Renal pelvis (tissue), 1 donor: ENCODE measurements at regions not wholly inside any gene's neighbourhood (a gene's known extent, or its start where the extent isn't known, plus 50 kb on each side); places are given as distances from the start of the nearest gene placed in this dataset.

Source experiments
- DNase-seq: peaks from one replicate; pipeline ENCODE4 v3.0.0-alpha.2; 2013

DNA sequence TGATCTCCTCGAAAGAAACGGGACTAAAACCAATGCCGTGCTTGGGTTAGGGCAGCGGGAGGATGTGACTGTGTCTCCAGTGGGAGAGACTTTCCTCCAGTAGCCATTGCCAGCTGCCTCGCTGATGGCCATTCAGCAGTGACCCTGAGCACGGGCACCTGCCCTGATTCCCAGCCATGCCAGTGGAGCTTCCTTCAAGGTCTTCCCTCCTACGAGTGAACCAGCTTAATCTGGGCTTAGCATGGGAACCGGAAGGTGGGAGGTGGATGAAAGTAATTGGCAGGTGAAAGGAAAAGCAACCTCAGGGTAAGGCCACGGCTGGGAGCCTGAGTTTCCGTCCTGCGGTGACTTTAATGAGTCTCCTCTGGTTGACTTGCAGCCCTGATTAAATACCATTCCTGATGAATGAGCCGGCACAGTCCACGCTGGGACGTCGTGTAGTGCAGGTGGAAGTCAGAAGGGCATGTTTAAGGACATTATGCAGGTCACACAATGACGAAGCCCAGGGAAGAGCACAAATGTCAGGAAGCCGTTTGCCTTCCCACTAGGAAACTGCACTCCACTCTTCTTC lies 813.5 kb downstream of the QKI start:
- no peak for DNase-seq

DNA sequence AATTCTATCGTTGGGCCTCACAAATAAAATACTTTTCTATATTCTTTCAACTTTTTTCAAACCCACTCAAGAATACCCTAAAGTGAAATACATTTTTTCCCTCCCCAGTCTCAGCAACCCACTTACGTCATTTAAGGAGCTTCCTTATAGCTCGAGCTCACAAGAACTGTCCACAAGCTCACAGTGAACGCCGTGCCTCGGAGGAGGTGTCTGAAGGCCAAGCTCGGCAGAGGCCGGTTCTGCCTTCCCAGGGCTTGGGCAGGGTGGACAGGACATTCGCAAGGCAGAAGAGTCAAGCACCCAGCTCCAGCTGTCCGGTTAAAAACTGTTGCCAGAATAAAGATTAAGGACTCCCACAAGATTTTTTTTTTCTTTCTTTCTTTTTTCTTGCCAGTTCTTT lies 802.3 kb downstream of the QKI start:
- no peak for DNase-seq

DNA sequence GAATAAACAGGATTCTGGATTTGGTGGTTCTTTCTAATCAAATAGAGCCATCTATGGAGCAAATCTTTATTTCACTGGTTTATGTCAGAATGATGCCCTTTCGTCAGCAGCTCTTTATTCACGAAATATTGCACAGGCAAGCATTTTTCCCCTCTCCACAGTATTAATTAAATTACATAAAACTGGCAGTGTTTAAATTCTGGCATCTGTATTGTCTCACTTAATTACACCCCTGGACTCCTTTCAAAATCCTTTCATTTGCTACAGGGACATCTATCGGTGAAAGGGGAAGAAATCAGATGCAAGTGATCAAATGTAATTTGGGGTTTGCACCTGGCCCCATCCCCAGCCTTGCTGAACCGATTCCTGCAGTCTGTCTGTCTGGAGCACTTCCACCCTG lies 801.9 kb downstream of the QKI start:
- no peak for DNase-seq

DNA sequence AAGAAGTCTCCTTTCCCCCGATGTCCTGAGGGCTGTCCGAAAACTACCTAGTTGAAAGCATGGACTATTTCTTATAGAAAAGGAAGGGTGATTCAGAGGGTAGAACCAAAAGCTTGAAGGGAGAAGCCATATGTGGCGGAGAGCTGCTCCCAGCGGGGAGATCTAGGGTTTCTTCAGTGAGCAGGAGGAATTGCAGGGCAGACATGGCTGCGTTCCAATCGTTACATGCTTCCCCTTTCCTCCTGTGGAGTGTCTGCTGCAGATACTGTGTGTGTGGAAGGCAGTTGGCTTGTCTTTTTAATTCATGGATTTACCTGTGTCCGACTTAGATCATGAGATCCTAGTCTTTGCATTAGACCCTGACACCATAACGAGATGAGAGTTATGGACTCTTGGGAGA lies 799.5 kb downstream of the QKI start:
- DNase-seq = no peak

DNA sequence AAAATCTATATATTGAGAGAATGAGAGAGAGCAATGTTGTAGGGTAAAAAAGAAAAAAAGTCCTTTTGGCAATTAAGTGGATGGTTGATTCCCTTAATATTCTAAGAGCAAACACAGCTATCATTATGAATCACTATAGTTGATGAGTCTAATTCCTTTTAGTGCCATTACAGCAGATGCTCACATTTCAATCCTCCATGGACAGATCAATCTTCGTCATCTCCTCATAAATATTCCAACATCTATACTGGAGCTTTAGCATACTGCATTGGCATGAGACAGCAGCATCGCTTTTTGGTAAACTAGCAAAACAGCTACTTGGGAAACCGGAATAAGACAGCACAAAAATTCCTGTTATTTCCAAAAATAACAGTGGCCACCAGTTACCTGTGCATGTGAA lies 796.7 kb downstream of the QKI start:
- no peak for DNase-seq

DNA sequence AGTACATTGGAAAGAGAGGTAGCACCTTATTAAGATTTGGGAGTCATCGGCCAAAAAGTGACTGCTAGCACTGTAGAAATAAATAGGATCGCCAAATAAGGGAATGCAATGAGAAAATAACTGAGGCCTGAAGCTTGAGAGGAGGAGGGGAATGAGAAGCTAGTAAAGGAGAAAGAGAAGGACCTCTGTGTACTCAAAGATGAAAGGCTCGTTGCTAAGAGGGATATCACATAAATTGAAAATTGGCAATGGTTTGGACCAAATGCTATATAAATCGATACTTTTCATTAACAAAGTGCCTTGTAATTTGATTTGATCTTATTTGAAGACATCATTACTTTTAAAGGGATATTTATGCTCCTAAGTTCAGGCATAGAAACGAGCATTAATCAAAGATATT lies 796.3 kb downstream of the QKI start:
- DNase-seq = no peak

DNA sequence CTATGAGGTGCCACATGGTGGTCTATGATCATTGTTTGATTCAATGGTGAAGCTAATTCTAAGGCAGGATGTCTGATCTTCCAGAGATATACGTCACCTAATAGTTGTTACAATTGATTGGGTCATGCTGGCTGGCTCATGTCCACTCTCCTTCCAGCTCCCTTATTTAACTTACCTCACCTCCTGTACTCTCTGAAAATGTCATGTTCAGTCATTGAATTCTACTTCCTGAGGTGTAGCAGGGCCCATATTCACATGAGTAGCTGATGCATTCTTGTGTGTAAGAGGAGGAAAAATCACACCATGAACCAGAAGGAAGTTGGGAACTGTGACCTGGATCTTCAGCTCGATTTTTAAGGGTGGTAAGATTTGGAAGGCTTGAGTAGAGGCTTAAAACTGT lies 795.8 kb downstream of the QKI start:
- no peak for DNase-seq

DNA sequence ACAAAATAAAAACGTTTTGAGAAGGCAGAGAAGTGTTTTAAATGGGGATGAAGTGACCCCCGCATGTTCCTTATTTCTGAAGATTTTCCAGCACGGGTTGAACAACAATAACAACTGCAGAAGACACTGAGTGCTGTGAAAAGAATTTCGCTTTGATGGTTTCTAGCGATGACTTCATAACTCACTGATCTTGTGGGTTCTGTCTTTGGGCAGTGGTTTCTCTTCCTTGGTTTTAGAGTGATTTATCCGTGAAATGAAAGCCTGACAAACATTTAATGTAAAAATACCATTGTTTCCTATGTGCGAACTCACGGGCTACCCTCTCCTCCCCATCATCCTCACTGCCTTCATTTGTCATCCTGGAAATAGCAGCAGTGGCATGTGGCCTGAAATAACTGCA lies 793.9 kb downstream of the QKI start:
- no peak for DNase-seq

DNA sequence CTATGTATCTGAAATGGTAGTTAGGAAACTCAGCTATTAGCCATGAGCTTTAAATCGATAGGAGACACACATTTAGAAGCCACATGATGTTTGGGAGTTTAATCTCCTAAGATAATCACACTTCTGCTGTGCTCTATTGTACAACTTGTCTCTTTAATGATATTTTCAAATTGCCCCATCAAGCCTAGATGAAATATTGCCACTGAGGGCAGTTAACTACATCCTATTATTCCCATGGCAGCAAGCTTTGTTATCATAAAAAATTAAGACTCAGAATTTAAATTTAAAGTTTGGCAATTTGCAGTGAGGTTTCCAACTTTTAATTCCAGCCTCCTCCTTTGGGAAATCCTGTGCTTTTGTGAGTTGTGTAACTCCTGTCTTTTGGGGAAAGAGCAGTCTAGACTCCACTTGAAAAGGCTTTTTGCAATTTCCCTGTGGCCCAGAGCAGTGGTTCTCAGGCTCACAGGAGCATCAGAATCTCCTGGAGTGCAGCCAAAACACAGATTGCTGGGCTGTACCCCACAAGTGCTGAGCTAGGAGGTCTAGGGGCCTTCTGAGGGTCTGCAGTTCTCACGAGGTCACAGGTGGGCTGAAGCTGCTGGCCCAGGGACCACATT lies 792.4 kb downstream of the QKI start:
- no peak for DNase-seq

DNA sequence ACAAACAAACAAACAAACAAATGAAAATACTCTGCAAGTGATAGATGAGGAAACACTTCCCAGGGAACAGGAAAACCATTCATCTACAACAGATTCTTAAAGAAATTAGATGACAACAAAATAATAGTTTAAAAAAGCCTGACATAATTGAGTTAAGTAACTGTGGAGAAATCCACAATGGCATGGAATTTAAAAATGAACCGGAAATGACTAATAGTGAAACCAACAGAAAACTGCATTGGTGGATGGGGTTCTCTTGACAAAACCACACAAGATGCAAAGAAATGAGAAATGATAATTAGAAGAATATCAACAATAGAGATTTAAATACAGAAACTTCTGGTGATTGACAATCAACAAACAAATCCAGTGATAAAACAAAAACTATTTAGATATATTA lies 785.6 kb downstream of the QKI start:
- DNase-seq = no peak

DNA sequence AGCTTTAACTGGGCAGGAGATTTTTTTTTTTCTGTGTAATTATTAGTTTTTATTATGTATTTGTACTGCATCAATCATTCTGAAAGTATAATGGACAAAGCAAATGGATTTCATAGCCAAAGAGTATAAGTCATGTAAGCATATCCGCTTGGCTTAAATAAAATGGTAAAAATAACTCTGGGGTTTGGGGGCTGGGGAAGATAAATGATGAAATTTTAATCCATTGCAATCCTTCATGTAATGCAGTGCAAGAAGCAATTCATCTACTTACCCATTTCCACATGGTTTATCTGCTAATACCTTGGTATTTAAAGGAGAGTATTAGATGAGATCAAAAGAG lies 781.4 kb downstream of the QKI start:
- no peak for DNase-seq

DNA sequence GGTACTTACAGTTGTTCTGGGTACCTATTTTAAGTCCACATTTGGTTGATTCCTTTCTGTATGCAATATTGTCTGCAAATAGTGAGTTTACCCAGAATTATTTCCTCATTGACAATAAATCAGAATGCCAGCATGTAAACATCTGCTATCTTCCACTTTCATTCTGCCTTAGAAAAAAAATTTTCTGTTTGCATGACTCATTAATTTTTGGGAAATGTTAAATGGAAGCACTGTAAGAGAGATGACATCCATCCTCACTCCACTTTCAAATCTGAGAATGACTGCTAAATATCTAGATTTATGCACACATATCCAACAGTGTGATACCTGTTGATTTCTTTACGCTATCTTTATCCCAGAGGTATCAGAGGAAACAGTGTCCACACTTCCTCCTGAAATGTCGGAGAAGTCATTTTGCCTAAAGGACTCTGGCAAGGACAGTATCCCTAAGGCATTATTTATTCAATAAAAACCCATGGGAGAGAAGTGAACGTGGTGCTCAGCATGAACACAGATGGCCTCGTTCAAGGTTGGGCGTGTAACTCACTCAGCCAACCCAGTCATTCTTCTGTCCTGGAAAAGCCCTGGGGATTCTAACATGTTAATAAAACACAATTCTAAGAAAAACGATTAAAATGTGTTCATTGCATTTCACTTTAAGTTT lies 780.9 kb downstream of the QKI start:
- DNase-seq = no peak

DNA sequence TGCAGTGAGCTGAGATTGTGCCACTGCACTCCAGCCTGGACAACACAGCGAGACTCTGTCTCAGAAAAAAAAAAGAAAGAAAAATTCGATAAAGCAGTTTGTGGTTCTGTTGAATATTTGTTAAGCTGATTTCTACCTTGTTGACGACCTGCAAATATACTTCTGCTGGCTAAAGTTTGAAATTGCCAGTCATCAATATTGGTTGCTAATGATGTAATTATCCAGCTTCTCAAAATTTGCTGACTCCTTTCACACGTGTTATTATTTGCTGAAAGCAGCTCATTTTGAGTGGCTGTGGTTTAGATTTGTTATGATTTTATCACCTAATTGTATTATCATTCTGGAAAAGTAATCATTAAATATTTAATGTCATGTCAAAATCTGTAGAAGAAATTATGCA lies 774.3 kb downstream of the QKI start:
- no peak for DNase-seq

DNA sequence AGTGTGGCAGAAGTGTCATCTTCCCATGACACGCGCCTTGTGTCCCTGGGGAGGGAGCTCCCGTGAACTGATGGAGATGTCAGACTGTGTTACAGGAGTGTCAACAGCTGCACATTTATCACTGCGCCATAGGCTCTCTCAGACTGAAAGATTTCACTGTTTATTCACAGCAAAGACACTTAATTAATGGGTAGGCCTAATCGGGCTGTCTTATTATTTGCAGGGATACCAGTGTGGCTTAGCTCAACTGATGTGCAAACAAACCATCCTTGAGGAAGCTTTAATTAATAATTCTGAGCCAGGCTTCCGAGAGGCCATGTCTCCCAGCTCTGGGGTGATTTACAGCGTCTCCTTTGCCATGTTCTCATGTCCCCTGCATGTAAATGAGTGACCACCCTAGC lies 771.0 kb downstream of the QKI start:
- DNase-seq = peak; percentile 9

DNA sequence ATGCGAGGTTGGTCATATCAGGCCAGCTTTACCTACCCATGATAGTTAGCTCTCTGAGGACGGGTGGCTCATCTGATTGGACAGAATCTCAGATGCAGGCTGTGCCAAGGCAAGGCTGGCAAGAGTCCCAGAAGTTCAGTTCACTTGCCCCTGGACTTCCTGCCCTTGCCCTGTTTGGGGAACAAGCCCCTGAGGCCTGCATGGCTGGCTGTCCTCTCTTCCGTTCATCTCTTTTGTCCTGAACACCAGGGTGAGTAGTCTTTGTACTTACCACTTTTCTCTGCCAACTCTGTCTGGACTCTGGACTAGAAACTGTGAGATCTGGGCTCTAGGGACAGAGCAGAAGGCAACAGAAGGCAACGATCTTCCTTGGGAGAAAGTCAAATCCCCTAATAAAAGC lies 769.9 kb downstream of the QKI start:
- DNase-seq = no peak

DNA sequence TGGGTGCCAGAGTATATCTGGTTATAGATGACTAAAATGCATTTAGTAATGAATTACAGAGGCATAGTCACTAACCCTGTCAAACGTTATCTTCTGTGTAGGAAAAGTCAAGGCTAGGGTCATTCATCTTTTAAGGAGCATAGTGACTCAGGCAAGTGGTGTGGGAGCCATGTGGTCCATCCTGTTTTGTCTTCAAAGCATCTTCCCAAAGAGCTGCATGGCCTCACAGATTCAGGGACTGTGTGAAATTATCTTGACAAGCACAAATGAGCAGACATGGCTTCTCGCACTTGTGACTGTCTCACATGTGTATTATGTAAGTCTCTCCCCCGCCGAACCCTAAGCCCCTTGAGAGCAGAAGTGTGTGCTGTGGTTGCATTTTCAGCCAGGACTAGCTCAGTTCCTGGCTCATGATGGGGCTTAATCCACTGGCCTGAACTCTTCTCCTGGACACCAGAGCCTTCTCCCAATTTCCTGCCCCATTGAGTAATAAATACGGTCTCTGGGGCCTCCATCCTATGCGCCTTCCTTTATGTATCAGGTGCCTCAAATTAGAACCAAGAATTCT lies 769.1 kb downstream of the QKI start:
- no peak for DNase-seq

DNA sequence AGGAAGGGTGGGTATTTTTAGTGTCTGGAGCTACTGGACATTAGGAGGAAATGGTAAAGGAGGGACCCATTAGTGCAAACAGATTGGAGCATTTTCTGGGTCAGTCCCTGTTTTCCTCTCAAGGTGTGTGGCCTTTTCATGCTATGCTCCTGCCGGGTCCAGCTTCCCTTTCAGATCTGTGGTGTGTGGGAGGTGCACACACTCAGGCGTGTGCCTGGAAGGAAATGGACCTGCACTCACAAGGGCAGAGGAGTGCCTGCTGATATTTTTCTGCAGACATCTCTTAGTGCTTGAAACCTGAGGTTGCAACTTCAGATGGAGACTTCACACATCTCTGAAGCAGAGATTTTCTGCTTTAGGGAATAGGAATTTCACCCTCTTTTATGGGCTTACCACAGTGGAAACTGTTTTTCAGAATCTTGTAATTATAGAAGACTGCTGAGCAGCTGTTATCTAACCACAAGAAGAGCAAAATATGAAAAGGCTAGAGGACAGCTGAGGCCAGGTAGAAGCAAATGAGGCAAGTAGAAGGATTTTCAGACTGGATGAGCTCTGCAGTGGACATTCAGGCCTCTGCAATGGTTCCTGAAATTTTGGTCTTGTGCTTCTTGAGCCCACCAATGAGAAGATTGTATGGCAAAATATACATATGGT lies 764.3 kb downstream of the QKI start:
- peak; percentile 26 for DNase-seq

DNA sequence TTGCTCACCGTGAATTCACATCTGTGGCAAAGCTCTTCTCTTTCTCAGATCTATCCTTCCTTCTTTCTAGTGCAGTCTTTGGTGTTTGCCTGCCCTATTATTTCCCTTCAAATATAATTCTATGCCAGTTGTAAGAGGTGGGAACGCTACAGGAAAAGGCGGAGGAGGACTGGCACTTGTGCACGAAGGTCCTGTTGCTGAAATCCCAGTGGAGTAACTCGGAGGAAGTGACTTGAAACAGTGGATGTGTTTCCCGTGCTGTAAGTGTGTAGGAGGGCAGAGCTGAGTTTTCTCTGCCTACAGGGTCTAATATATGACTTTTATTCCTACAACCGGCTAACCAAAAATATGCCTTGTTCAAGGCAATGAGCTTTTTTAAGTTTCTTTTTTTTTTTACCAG lies 754.8 kb downstream of the QKI start:
- no peak for DNase-seq

DNA sequence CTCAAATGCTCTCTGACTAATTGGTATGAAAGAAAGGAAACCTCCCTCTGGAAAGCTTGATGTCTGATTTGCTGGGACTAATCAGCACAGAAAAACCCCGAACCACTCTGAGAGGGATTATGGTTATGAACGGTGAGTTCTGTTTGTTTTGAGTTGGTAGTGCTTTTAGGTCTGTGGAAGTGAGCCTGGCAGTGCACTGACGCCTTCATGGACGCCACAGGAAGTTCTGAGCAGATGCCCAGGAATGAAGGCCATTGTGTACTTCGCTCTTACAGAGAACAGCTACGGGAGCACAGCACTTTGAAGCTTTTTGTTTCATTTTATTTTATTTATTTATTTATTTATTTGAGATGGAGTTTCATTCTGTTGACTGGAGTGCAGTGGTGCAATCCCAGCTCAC lies 754.1 kb downstream of the QKI start:
- no peak for DNase-seq

DNA sequence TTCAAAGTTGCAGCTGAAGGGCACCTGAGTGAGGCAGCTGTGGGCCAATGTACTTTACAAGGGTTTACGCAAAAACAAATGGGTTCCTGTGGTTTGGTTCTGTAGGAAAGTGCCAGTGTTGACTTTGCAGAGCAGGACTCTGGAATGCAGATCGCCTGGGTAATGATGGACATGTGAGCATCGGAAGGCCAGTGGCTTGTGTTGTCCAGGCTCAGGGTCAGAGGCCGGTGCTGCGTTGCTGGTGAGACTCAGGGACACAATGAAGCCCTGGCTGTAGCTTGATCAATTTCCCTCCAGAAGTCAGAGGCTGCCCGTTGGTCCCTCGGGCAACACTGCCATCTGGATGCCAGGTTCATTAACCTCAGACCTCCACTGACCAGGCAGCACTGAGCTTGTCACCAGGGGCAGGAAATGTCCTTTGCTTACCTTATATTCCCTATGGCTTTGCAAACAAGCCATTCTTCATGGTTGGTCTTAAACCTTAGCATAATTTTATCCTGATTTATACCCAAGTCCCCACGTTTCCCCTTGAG lies 753.4 kb downstream of the QKI start:
- no peak for DNase-seq

DNA sequence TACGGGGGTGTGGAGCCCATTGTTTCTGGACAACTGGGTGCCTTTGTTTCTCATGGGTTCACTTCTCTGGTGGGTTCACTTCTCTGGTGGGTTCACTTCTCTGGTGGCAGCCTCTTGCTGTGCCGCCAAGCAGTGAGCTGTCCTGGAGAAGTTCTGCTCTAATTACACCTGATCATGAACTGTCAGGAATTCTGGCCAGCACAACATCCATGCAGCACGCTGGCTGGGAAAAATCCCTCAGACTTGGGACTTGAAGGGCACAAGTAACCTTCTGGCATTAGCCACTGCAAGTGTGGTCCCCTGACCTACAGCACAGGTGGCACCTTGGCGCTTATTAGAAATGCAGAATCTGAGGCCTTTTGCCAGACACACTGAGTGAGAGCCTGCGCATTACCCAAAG lies 752.5 kb downstream of the QKI start:
- no peak for DNase-seq

DNA sequence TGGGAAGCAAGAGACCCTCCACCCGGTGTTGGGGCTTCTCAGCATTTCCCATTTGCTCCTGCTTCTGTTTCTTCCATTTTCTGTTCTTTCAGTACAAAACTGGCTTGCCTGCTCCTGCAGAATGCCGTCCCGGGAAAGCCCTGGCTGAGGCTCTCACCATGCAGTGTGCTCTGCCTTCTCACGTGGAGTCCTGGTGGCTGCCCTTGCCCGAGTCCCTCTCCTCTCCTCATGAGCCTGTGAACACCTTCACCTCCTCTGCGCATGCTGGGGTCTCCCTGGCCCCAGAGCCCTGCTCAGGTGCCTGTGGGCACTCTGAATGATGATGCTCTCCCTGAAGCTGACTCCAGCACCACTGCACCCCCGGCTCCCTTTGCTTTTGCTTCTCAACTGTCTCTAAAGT lies 752.0 kb downstream of the QKI start:
- no peak for DNase-seq

DNA sequence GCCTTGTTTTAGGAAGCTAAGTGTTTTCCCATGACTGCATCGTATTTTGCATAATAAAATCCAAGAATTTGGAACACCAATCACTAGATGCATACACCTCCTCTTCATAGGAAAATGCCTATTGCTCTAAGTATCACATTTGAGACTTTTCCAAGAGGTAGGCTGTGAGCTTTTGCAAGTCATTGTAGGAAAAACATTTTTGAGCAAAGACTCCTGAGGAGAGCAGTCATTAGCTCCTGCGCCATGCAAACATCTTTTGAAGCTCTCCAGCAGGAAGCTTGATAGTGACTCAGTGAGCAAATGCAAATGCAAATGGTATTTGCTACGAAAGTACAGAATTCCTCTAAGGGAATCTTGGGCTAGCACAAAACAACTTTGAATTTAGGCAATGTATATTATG lies 750.4 kb downstream of the QKI start:
- no peak for DNase-seq
